ENCODE measurements at regions not wholly inside any gene's neighbourhood (a gene's known extent, or its start where the extent isn't known, plus 50 kb on each side); places are given as distances from the start of the nearest gene placed in this dataset.

DNA sequence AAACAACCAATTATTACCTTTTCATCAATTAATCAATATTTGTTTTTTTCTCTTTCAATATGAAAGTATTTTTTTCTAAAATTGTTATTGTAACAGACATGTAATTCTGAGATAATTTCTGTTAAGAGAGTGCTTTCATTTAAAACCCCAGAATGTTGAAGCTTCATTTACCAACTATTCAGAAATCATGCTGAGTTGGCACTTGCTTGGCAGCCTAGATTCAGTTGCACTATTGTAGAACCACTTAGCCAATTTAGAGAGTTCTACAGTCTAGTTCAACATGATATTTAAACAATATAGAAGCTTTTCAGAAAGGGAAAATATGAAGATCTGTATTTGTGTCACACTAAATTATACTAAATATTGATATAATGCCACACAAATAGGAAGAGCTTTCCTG, 56.1 kb upstream of the NKAIN2 start:
- Histone ChIP-seq H3K27me3 (no peaks in the 10 kb centered on the region), H3K4me1 (replicated peaks in 1 of 2) (no peaks in the 10 kb centered on the region), H3K27ac (no peak overlapping the region), H3K9me3 (replicated peaks in 1 of 3) (no peaks in the 10 kb centered on the region), H3K4me3 (no peak overlapping the region), H3K36me3 (replicated peaks in 1 of 2) (no peaks in the 10 kb centered on the region)
- DNase-seq: no peak
- no peak for TF ChIP-seq POLR2A (IDR thresholded peaks at IDR 0.05)
- TF ChIP-seq, protein P1, sequence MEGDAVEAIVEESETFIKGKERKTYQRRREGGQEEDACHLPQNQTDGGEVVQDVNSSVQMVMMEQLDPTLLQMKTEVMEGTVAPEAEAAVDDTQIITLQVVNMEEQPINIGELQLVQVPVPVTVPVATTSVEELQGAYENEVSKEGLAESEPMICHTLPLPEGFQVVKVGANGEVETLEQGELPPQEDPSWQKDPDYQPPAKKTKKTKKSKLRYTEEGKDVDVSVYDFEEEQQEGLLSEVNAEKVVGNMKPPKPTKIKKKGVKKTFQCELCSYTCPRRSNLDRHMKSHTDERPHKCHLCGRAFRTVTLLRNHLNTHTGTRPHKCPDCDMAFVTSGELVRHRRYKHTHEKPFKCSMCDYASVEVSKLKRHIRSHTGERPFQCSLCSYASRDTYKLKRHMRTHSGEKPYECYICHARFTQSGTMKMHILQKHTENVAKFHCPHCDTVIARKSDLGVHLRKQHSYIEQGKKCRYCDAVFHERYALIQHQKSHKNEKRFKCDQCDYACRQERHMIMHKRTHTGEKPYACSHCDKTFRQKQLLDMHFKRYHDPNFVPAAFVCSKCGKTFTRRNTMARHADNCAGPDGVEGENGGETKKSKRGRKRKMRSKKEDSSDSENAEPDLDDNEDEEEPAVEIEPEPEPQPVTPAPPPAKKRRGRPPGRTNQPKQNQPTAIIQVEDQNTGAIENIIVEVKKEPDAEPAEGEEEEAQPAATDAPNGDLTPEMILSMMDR (IDR thresholded peaks at IDR 0.05): no peak
- intact Hi-C loops (cut with DNase I): no loop called here

DNA sequence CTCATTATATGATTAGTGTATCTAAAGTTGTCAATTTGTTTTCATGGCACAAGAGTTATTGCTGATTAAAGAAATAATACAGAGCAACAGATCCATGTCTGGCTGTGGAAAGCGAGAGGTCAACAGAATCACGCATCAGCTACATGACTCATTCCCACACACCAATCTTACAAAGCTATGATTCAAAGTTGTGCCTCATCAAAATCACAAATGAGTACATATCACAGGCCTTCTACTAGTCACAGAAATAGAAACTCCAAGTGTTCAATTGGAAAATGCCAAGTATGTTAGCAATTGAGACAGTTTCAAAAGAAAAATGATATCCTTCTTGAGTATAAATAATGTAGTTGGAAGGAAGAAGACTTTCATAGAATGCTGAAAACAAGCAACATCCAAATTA, 57.8 kb upstream of the NKAIN2 start:
- WGBS, 4 donors: 34 to 55% (median 54%) methylated on average over 2 of the region's 2 CpGs
- no peaks in the 10 kb centered on the region for H3K36me3 ChIP-seq (replicated peaks in 1 of 2)
- intact Hi-C loops (cut with DNase I): no loop called here
- no peak overlapping the region for H3K4me3 ChIP-seq
- no peaks in the 10 kb centered on the region for H3K27me3 ChIP-seq
- peak in 2 of 7 donors; percentile 1 to 8 for DNase-seq
- no peaks in the 10 kb centered on the region for H3K9me3 ChIP-seq (replicated peaks in 1 of 3)
- no peak for TF ChIP-seq POLR2A (IDR thresholded peaks at IDR 0.05)
- TF ChIP-seq, protein P1 (IDR thresholded peaks at IDR 0.05): no peak
- H3K4me1 ChIP-seq (replicated peaks in 1 of 2): no peaks in the 10 kb centered on the region
- H3K27ac ChIP-seq: no peak overlapping the region

DNA sequence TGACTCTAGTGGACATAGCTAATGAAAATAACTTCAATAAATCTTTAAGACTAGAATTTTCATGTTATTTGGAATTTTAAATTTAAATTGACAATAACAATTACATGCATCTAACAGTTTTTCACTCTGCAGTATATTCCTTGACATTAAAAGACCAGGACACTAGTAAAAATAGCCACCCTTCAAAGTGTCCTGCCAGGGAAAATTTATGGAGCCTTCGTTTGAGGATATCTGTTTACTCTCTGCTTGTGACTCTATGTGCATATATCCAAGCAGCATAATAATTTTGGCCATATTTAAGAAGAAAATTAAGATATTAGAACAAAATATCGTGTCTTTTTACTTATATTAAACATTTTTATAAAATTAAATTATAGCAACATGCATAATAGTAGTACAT, 58.8 kb upstream of the NKAIN2 start:
- Histone ChIP-seq H3K27me3 (no peaks in the 10 kb centered on the region), H3K27ac (no peak overlapping the region), H3K4me3 (no peak overlapping the region), H3K4me1 (replicated peaks in 1 of 2) (no peaks in the 10 kb centered on the region), H3K9me3 (replicated peaks in 1 of 3) (no peaks in the 10 kb centered on the region), H3K36me3 (replicated peaks in 1 of 2) (no peaks in the 10 kb centered on the region)
- TF ChIP-seq POLR2A (IDR thresholded peaks at IDR 0.05): no peak
- TF ChIP-seq, protein P1 (IDR thresholded peaks at IDR 0.05): no peak
- intact Hi-C loops (cut with DNase I): no loop called here
- DNase-seq: no peak
- WGBS, 4 donors: 57 to 66% (median 60%) methylated on average over 2 of the region's 2 CpGs

DNA sequence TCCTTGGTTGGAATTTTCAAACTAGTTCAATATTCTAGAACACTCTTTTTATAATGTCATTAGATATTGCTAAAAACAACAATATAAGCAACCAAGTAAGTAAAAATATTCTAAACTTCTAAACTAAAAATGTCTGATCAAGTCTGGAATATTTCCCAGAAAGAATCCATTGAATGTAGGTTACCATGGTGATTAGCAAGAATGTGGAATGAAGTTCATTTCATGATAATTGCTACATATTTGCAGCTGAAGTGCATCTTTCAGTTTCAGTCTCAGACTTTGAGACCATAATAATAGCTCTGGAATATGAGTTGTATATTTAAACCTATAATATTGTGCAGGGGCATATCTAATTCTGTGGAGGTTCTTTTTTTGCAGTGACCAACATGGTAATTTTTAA, 61.0 kb upstream of the NKAIN2 start:
- Histone ChIP-seq H3K27ac (no peak overlapping the region), H3K36me3 (replicated peaks in 1 of 2) (no peaks in the 10 kb centered on the region), H3K27me3 (no peaks in the 10 kb centered on the region), H3K9me3 (replicated peaks in 1 of 3) (no peaks in the 10 kb centered on the region), H3K4me1 (replicated peaks in 1 of 2) (no peaks in the 10 kb centered on the region), H3K4me3 (no peak overlapping the region)
- DNase-seq: no peak
- TF ChIP-seq, protein P1 (IDR thresholded peaks at IDR 0.05): no peak
- no peak for TF ChIP-seq POLR2A (IDR thresholded peaks at IDR 0.05)
- intact Hi-C loops (cut with DNase I): no loop called here
